NCI-H128 (cell line): ENCODE measurements at regions not wholly inside any gene's neighbourhood (a gene's known extent, or its start where the extent isn't known, plus 50 kb on each side); places are given as distances from the start of the nearest gene placed in this dataset.

ENCODE experiments used
- DNase-seq: peaks from one replicate; lab custom pipeline; 2025; ENCODE audit not compliant: unreplicated experiment; lab: John Stamatoyannopoulos, UW

DNA sequence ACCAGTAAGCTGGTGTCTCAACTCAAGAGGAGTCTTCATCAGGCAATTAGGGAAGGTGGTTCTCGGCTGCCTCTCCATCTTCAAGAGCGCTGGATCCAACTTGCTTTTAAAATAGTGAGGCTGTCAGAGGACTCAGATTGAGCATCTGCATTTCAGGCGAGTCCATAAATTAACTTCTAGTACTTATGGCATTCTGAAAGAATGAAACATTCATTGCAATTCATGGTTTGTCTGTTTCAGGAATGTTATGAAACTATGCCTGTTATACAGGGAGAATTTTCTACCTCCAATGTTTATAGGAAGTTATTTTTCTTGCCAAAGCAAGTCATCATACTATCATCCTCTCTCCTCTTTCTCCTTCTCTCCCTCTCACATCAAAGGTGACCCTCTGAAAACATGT, 883.2 kb downstream of the SLC4A3 start:
- no peak for DNase-seq

DNA sequence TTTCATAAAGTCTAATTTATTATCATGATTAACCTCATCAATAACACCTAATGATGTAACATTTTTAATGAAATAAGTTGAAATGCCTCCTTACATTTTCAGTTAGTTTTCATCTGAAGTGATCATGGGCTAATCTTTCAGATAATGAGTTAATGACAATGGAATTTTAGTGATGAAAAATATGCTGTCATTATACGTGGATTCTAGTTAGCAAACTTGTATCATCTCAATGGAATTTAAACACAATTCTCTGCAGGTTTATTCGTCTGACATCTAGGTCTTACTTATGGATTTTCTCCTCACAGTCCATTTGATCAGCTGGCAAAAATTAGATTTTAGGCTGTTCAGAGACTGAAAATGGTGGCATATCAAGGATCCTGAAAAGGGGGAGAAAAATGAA, 885.0 kb downstream of the SLC4A3 start:
- no peak for DNase-seq

DNA sequence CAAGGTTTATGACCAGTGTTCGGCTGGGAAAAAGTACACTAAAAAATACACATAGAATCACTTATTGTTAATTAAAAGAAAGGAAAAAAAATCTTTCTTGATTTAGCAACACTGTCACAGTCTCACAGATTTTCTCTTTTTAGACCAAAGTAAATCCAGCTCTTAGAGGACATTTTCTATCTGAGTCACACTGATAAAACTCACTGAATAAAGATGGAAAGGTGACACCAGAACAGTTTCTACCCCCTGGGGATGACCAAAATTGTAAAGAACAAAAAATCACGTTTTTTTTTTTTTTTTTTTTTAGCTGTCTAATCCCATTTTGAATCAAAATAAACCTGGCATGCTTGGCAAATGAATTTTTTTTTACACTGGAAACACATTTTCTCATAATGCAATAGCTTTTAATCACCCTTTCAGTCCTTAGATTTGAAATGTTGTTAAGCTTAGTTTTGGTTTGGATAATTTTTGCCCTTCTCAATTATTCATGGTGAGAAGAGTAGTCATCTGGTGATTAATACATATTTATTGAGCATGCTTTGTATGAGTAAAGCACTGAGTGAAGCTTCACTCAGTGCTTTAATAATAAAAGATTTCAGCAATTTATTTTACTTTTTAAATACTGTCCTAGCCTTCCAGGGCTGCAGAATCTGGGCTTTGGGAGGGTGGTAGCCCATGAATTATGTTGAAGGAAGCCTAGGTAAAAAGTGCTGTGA, 886.3 kb downstream of the SLC4A3 start:
- no peak for DNase-seq

- no peak for DNase-seq
Measured at GRCh38 chr2:220521551-220521950, 894.1 kb downstream of the SLC4A3 start.

GRCh38 chr2:220528180-220528675, 900.8 kb downstream of the SLC4A3 start:
- DNase-seq, result no peak

DNA sequence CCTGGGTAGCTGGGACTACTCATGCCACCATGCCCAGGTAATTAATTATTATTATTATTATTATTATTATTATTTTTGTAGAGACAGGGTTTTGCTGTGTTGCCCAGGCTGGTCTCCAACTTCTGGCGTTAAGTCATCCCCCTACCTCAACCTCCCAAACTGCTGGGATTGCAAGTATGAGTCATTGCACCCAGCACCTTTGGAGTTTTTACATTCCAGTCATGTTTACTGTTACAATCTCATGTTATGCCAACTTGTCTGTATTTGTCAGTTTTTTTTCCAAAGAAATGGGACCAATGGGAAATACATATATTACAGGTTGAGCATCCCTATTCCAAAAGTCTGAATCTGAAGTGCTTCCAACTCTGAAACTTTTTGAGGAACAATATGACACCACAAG, 903.8 kb downstream of the SLC4A3 start:
- DNase-seq, result no peak

DNA sequence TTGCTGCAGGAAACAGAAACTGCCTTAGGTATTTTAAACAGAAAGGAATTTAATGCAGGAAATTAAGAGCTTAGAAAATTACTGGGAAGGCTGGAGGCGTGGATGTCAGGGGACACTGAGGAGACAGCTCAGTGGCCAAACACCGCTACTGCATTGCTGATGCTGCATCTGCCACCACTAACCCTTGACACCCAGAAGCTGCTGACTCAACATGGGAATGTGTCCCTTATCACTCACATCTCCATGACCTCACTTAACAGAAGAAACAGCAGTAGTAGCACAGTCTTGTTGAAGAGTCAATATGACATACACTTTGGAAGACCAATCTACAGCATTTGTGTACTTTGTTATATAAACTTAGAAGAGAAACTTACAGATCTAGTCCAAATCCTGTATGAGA, 906.1 kb downstream of the SLC4A3 start:
- no peak for DNase-seq

GRCh38 chr2:220539481-220539880, 912.1 kb downstream of the SLC4A3 start:
- DNase-seq, result no peak

- no peak for DNase-seq
Measured at GRCh38 chr2:220544049-220544448, 916.6 kb downstream of the SLC4A3 start.

DNA sequence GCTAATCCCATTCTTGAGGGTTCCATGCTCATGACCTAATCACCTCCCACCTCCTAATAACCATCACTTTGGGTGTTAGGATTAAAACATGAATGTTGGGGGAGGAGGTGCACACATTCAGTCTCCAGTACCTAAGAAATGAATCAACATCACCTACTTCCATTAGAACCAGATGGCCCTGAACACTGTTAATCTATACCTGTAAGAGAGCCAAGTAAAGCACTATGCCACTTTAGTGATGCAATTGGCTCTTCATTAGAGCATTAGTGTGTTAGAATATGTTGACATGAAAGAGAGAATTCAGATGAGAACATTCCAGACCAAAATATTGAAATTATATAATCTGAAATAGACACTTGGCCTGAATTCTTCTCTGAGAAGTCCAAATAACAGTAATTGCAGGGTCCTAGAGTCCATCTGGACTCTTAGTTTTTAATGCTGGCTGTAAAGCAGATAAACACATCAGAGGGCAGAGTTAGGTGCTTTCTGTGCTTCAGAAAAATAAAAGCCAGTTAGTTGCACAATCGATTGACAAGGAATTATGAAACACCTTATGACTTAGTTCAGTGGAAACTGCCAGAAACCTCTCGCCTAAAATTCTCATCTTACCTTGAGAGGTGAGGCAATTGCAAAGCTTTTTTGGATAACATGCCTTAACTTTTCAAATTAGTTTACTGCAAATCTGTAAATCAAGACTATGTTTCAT, 923.7 kb downstream of the SLC4A3 start:
- no peak for DNase-seq

GRCh38 chr2:220552790-220553535, 925.5 kb downstream of the SLC4A3 start:
- DNase-seq, result no peak

DNA sequence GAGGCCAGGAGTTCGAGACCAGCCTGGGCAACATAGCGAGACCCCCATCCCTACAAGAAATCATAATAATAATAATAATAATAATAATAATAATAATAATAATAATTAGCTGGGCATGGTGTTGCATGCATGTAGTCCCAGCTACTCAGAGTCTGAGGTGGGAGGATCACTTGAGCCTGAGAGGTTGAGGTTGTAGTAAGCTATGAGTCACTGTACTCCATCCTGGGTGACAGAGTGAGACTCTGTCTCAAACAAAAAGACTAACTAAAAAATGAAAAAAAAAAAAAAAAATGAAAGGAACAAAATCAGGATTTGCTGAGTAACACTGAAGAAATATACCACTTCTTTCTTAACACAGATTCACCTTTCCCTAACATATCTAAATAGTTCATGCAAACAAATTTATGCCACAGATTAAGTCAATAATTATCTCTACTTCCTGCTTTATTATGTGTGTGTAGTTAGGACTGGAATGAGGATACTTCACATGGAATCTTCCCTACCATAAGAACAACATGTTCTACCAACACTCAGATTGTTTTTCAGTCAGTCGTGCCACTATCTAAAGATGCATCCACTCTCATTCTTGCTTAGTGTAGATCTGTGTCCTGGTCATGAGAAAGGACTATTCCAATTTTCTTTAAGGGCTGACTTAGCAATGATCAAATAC, 928.7 kb downstream of the SLC4A3 start:
- no peak for DNase-seq

GRCh38 chr2:220556658-220557057, 929.2 kb downstream of the SLC4A3 start:
- no peak for DNase-seq

GRCh38 chr2:220560192-220560591, 932.8 kb downstream of the SLC4A3 start:
- no peak for DNase-seq

DNA sequence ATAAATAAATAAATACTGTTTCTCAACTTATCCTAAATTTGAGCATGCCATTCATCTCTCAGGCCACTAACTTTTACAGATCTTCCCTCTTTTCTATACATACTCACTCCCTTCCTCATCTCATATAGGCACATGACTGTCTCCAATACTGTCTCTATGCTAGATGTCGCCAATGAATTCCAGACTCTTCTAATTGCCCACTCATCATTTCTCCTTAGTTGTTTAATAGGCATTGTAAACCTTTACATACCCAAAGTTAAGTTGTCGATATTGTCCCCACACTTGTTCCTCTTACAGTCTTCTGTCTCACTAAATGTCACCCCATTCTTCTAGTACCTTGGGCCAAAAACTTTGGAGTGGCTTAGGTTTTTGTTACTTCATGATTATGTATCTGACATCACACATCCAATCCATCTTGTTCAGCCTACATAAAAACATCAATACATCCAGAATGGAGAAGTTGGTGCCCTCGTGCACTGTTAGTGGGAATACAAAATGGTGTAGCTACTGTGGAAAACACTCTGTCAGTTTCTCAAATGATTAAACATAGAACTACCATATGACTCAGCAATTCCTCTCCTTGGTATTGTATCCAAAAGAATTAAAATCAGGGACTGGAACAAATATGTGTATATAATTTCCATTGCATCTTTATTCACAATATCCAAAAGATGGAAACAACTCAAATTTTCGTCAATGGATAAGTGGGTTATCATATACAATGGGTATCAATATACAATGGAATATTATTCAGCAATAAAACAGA, 935.1 kb downstream of the SLC4A3 start:
- DNase-seq, result no peak

DNA sequence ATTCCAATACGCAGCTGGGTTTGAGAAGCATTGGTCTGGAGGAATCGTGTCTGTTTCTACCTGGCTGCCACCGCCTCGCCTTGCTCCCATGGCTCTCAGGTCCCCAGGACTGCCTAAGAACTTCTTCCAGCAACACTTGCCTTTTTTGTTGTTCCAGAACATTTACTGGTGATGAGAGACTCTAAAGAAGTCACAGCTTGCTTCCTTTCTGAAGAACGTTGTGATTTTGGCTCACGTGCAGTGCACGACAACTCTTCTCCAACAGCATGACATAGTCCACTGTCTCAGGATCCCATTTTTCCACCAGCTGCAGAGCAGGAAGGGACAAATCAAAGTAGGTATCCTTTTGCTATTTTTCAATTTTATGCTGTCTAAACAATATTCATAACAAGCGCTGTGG, 940.9 kb downstream of the SLC4A3 start:
- DNase-seq, result no peak

DNA sequence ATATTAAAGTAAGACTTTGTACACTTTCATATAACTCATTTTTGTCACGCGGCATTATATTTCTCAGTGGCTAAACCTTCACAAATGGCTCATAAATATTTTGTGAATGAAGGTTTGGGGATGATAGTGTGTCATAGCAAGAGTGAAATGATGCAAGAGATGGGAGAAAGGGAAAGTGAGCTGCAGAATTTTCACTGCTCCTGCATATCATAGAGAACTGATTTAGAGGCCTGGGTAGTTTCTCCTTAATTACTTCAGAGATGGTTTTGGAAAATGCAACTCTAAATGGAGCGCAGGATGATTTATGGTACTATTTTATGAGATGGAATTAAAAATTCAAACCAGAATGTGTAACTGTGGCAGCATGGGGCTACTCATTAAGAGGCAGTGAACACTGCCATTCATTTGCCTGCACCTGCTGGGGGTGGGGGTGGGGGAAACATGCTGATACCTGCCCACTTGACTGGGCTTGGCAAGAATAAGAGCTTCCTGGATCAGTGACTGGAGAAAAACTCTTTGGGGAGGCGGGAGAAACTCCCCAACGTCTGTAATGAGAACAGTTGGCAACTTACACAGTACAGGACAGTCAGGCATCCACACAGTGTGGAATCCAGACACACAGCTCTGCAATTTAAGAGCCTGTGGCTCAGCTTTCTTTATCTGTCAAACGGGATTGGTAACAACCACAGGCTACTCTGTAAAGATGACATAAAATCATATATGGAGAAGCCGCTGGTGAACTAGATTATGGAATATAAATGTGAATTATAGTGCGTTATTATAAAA, 941.9 kb downstream of the SLC4A3 start:
- DNase-seq, result peak; percentile 45

DNA sequence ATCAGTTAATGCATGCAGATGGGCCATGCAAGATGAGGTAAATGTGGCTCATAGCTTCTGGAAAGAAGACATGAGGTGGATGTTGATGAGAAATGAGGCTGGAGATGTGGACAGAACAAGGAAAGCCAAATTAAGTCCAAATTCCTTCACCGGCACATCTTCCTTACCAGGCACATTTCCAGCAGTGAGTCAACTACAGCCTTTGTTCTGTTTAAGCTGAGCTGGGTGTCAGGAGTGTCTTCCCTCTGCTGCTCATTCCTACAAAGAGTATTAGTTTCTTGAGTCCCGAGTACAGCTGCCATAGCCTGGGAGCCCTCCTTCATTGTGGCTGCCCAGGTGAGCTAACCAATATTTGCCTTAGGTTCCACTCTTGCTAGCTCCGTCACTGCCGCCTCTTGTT, 945.0 kb downstream of the SLC4A3 start:
- DNase-seq, result no peak

DNA sequence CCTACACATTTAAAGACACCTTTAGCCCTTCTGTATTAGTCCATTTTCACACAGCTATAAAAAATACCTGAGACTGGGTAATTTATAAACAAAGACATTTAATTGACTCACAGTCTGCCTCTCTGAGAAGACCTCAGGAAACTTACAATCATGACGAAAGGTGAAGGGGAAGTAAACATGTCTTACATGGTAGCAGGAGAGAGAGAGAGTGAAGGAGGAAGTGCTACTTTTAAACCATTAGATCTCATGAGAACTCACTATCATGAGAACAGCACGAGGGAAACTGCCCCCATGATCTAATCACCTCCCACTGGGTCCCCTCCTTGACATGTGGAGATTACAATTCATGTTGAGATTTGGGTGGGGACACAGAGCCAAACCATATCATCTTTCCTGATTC, 946.6 kb downstream of the SLC4A3 start:
- no peak for DNase-seq

DNA sequence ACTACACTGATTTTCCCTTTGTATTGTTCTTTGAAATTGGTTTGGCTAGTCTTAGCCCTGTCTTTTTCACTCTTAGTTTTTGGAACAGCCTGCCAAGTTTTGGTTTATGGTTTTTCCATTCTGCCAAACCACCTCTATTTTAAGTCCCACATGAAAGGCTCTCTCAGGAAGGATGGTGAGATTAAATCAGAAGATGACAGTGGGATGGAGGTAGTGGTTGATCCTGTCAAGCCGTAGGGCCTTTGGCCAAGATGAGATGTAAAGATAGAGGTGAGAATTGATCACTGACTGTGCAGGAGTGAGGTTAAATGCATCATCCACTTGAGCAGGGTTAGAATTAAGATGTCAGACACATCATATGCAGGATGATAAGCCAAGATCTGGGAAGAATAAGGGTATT, 948.5 kb downstream of the SLC4A3 start:
- DNase-seq, result no peak
